ENCODE measurements at regions not wholly inside any gene's neighbourhood (a gene's known extent, or its start where the extent isn't known, plus 50 kb on each side); places are given as distances from the start of the nearest gene placed in this dataset.
A peak's percentile ranks its signal among the peaks of the same experiment; 100 is the strongest.

DNA sequence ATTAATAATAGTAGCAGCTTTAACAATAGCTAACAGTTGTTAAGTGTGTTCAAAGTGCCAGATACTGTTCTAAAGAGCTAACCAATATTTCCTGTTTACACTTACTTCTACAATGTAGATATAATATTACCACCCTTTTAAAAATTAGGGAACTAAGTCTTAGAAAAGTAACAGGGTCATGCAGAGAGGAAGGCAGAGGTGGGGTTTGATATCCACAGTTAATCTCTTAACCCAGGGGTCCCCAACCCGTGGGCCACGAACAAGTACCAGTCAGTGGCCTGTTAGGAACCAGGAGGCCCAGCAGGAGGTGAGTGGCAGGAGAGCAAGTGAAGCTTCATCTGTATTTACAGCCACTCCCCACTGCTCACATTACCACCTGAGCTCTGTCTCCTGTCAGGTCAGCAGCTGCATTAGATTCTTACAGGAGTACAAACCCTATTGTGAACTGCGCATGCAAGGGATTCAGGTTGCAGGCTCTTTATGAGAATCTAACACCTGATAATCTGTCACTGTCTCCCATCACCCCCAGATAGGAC lies 89.1 kb downstream of the ACTL7B start:
- Histone ChIP-seq H3K4me3 (no peak overlapping the region), H3K36me3 (no peaks in the 10 kb centered on the region), H3K27me3 (no peaks in the 10 kb centered on the region), H3K4me1 (peaks cover 0 to 2% (median under 1%) of the 10 kb centered on the region in 4 donors), H3K27ac (no peak overlapping the region), H3K9me3 (peaks cover 0 to 5% (median 2%) of the 10 kb centered on the region in 4 donors)
- WGBS, 2 donors = 63 to 80% methylated on average over 3 of the region's 3 CpGs
- TF ChIP-seq POLR2AphosphoS5 (IDR thresholded peaks at IDR 0.05) (no peak), POLR2A (IDR thresholded peaks at IDR 0.05) (no peak), EP300 (IDR thresholded peaks at IDR 0.05) (no peak)
- TF ChIP-seq, protein P1, sequence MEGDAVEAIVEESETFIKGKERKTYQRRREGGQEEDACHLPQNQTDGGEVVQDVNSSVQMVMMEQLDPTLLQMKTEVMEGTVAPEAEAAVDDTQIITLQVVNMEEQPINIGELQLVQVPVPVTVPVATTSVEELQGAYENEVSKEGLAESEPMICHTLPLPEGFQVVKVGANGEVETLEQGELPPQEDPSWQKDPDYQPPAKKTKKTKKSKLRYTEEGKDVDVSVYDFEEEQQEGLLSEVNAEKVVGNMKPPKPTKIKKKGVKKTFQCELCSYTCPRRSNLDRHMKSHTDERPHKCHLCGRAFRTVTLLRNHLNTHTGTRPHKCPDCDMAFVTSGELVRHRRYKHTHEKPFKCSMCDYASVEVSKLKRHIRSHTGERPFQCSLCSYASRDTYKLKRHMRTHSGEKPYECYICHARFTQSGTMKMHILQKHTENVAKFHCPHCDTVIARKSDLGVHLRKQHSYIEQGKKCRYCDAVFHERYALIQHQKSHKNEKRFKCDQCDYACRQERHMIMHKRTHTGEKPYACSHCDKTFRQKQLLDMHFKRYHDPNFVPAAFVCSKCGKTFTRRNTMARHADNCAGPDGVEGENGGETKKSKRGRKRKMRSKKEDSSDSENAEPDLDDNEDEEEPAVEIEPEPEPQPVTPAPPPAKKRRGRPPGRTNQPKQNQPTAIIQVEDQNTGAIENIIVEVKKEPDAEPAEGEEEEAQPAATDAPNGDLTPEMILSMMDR (IDR thresholded peaks at IDR 0.05) = no peak
- intact Hi-C loops (cut with DNase I) = no loop called here
- no peak for DNase-seq

DNA sequence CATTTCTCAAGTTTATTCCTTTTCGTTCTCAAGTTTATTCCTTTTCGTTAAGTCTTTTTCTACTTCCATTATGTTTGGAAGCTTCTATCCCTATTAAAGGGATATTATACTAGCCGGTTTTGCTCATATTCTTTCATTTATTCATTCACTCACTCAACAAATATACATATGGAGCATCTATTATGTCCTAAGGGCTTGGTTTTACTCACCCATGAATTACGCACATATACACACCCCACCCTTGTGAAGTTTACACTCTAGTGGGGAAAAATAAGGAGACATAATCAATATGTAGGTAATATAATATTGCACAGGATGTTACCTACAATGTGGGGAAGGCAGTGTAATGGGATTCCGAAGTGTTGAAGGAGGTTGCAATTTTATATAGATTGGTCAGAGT lies 90.5 kb downstream of the ACTL7B start:
- TF ChIP-seq EP300 (IDR thresholded peaks at IDR 0.05) (no peak), POLR2AphosphoS5 (IDR thresholded peaks at IDR 0.05) (no peak), POLR2A (IDR thresholded peaks at IDR 0.05) (no peak)
- TF ChIP-seq, protein P1 (IDR thresholded peaks at IDR 0.05) = no peak
- WGBS, 2 donors = 93 to 94% methylated on average over 5 of the region's 5 CpGs
- Histone ChIP-seq H3K27me3 (no peaks in the 10 kb centered on the region), H3K36me3 (no peaks in the 10 kb centered on the region), H3K9me3 (peaks cover 0 to 5% (median 1%) of the 10 kb centered on the region in 4 donors), H3K4me1 (peaks cover 0 to 12% (median 8%) of the 10 kb centered on the region in 4 donors), H3K4me3 (no peak overlapping the region), H3K27ac (no peak overlapping the region)
- intact Hi-C loops (cut with DNase I) = no loop called here
- DNase-seq = no peak

DNA sequence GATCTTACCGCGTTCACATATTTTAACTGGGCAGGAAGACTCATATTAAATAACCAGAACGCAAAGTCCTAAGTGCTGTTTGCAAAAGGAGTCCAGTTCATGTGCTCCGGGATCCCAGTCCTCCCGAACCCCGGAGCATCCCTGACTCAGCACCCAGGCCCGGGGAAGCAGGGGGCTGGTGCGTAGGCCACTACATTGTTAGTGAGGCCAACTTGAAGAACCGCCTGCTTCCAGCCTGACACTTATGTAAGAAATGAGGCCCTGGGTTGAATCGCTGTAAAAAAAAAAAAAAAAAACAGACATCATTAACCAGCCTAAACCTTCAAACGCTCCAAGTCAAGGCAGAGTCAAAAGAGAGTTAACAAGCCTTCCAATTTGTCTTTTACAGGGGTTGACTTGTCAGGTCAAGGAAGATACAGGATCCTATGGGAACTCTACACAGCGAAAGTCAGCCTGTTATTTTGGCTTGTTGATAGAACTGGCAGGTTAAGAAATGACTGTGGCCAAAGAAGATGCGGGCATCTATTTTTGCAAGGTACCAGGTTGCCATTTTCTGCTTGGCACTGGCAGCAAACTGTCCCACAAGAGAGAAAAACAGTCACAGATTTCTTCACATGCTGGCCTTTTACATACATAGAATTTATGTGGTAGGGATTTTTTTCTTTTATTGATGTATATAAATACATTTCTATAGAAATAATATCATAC lies 93.3 kb downstream of the ACTL7B start:
- no peak overlapping the region for H3K27ac ChIP-seq
- H3K9me3 ChIP-seq = no peaks in the 10 kb centered on the region
- intact Hi-C loops (cut with DNase I) = loop anchor here (5.0 kb wide), 2 partner anchors 1280 to 1295 kb away; no protein-coding TSS in a partner anchor
- no peak for DNase-seq
- H3K27me3 ChIP-seq = no peaks in the 10 kb centered on the region
- no peak for TF ChIP-seq EP300 (IDR thresholded peaks at IDR 0.05)
- H3K4me3 ChIP-seq = no peak overlapping the region
- H3K36me3 ChIP-seq = no peaks in the 10 kb centered on the region
- WGBS, 2 donors = 78 to 83% methylated on average over 13 of the region's 13 CpGs
- H3K4me1 ChIP-seq = peaks cover 0 to 12% (median 8%) of the 10 kb centered on the region in 4 donors

DNA sequence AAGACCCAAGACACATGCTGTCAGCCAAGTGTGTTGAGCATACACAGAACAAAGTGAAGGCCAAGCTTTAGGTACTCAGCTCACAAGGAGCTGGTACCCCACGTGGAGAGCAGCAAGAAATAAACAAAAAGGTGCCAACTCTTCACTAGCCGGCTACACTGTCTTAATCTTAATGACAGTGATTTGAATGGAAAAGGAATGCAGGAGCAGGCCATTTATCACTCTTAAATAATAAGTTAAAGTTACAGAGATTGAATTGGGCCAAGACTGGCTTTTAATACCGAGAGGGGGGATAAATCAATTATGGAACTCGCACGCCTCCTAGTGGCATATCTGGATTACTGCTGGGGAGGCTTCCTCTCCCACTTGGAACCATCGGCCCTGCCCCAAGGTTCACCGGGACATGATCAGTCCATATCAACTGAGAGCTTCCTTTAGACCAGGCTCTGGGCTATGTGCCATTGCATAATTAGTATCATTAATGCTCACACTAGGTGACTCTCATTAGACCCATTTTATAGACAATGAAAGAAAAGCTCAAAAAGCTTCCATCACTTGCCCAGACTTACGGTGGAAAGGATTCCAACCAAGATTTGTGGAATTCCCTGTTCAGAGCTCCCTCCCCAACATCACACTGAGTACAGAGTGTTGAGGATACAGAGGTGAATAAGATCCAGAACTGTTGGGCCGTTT lies 94.0 kb downstream of the ACTL7B start:
- no peaks in the 10 kb centered on the region for H3K27me3 ChIP-seq
- intact Hi-C loops (cut with DNase I) = loop anchor here (5.0 kb wide), 2 partner anchors 1280 to 1294 kb away; no protein-coding TSS in a partner anchor
- no peaks in the 10 kb centered on the region for H3K36me3 ChIP-seq
- H3K4me3 ChIP-seq = no peak overlapping the region
- TF ChIP-seq, protein P1 (IDR thresholded peaks at IDR 0.05) = peak; percentile 35 to 80 (median 62)
- no peak for TF ChIP-seq EP300 (IDR thresholded peaks at IDR 0.05)
- no peak for TF ChIP-seq POLR2A (IDR thresholded peaks at IDR 0.05)
- no peaks in the 10 kb centered on the region for H3K9me3 ChIP-seq
- WGBS, 2 donors = 30 to 39% methylated on average over 9 of the region's 9 CpGs
- H3K27ac ChIP-seq = no peak overlapping the region
- DNase-seq = peak; percentile 69
- H3K4me1 ChIP-seq = peaks cover 0 to 12% (median 8%) of the 10 kb centered on the region in 4 donors

DNA sequence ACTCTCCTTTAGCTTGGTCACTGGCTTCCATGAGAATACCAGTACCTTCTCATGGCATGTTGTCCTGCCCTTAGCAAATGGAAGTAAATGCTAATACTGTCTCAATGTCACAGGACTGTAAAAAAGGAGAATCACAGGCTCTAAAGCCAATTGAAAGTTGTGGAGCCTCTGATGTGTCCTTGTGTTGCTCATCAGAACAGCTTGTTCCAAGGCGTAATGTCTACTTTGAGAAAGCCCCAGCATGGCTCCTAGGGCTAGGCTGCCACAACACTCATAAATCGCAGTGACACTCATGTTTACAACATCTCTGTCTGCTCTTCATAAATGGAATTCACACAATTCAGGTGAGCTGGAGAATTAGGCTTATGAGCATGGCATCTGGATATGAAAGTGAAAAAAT lies 94.9 kb downstream of the ACTL7B start:
- Histone ChIP-seq H3K4me3 (no peak overlapping the region), H3K9me3 (no peaks in the 10 kb centered on the region), H3K36me3 (no peaks in the 10 kb centered on the region), H3K27me3 (no peaks in the 10 kb centered on the region), H3K4me1 (peaks cover 0 to 12% (median 8%) of the 10 kb centered on the region in 4 donors), H3K27ac (no peak overlapping the region)
- intact Hi-C loops (cut with DNase I) = loop anchor here (5.0 kb wide), 2 partner anchors 1279 to 1294 kb away; no protein-coding TSS in a partner anchor
- no peak for TF ChIP-seq EP300 (IDR thresholded peaks at IDR 0.05)
- TF ChIP-seq POLR2A (IDR thresholded peaks at IDR 0.05) = no peak
- WGBS, 2 donors = 88 to 89% methylated on average over 2 of the region's 2 CpGs
- DNase-seq = no peak
